ENCODE measurements at regions not wholly inside any gene's neighbourhood (a gene's known extent, or its start where the extent isn't known, plus 50 kb on each side); places are given as distances from the start of the nearest gene placed in this dataset.

DNA sequence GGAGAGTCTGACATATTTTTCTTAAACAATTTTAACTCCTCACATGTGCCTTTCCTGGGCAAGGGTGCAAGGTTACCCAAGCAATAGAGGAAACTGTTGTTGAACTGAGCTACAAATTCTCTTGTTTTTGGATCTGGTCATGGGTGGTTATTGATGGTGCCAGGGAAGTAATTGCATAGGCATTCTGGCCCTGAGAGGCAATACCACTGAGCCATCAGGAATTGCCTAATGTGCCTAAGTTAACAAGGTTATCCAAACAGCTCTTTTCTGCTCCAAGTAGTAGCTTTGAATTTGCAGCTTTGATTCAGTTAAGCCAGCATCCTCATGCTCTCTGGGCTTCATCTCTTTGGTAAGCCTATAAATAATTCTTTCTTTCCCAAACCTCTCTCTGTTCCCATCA is 266.0 kb upstream of the BTBD3 start:
- Mint-ChIP-seq H3K27ac (no peak overlapping the region), H3K36me3 (ENCODE audit: insufficient read depth in 2 of 2) (no peaks in the 10 kb centered on the region), H3K27me3 (ENCODE audit: low read depth) (no peaks in the 10 kb centered on the region), H3K4me1 (ENCODE audit: low read depth) (no peaks in the 10 kb centered on the region), H3K9me3 (peaks cover 3 to 4% of the 10 kb centered on the region in 2 donors), H3K4me3 (no peak overlapping the region)
- ATAC-seq (replicated peaks in 1 of 2), result no peak
- no peak for DNase-seq

DNA sequence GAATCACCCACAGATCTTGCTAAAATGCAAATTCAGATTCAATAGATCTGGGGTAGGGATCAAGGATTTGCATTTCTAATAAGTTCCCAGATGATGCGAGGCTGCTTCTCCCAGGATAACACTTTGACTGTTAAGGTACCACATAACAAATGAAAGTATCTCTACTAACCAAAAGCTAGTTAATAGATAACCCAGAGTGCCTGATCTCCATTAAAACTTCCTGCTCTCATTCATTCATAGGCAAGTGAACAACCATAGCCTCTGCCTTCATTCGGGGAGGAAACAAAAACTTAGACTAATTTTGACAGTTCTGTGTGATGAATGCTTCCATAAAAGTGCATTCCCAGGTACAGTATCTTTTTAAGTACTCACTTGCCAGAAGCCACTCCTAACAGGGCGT is 265.6 kb upstream of the BTBD3 start:
- Mint-ChIP-seq H3K27ac (no peak overlapping the region), H3K27me3 (ENCODE audit: low read depth) (no peaks in the 10 kb centered on the region), H3K4me3 (no peak overlapping the region), H3K36me3 (ENCODE audit: insufficient read depth in 2 of 2) (no peaks in the 10 kb centered on the region), H3K4me1 (ENCODE audit: low read depth) (no peaks in the 10 kb centered on the region), H3K9me3 (peaks cover 3 to 4% of the 10 kb centered on the region in 2 donors)
- DNase-seq (no peak), ATAC-seq (replicated peaks in 1 of 2) (no peak)

DNA sequence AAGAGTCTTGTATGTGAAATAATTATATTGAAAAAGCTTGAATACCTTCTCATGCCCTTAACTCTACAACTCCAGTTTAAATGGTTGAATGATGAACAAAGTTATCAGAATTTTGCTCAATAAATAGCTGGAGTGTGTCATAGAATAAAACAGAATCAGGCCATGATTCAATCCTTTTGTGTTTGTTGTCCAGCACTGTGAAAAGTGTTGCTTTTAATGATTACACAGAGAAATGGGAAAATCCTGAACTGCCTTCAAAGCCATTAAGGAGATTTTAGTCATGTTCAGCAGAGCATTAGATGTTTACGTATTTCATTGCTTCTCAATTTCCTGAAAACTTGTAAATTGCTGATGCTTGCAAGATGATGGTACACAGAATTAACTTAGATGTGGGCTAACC is 262.9 kb upstream of the BTBD3 start:
- no peaks in the 10 kb centered on the region for H3K27me3 Mint-ChIP-seq (ENCODE audit: low read depth)
- ATAC-seq (replicated peaks in 1 of 2) (no peak), DNase-seq (no peak)
- H3K9me3 Mint-ChIP-seq, result peaks cover 1 to 2% of the 10 kb centered on the region in 2 donors
- H3K27ac Mint-ChIP-seq, result no peak overlapping the region
- no peak overlapping the region for H3K4me3 Mint-ChIP-seq
- no peaks in the 10 kb centered on the region for H3K4me1 Mint-ChIP-seq (ENCODE audit: low read depth)
- no peaks in the 10 kb centered on the region for H3K36me3 Mint-ChIP-seq (ENCODE audit: insufficient read depth in 2 of 2)

DNA sequence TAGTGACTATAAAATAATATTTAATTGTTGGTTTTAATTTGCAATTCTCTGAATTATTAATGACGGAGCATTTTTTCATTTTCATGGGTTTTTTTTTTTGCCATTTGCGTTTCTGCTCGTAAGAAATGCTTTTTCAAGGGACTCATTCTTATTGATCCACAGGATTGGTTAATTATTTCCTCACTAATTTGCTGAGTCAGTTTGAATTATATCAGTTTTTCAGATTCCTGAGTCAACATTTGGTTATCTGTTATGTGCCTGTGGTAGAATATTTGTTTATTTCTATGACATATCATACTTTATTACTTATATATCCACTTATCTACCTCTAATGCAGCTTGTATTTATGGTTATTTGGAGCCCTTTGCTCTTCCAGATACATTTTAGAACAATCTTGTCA is 257.0 kb upstream of the BTBD3 start:
- Mint-ChIP-seq H3K36me3 (ENCODE audit: insufficient read depth in 2 of 2) (no peaks in the 10 kb centered on the region), H3K27me3 (ENCODE audit: low read depth) (no peaks in the 10 kb centered on the region), H3K4me1 (ENCODE audit: low read depth) (no peaks in the 10 kb centered on the region), H3K9me3 (peaks cover 0 to 1% of the 10 kb centered on the region in 2 donors), H3K27ac (no peak overlapping the region), H3K4me3 (no peak overlapping the region)
- no peak for DNase-seq
- ATAC-seq (replicated peaks in 1 of 2), result no peak

DNA sequence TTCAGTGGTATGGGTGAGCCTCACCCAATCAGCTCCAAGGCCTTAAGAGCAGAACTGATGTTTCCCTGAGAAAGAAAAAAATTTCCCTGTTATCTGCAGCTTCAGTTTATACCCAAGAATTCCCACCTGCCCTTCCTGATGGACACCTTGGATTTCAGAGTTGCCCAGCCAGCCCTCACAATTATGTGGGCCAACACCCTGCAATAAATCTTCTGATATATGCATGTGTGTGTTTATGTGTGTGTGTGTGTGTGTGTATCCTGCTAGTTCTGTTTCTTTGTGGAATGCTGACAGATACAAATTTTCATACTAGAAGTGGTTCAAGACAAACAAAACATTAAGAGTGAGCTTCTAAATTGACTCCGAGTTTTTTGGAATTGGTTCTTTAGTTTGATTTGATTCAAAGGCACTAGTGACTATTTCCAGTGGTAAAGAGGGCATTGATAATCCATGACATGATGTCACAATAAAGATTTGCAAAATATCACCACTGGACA is 246.6 kb upstream of the BTBD3 start:
- Mint-ChIP-seq H3K4me3 (no peak overlapping the region), H3K36me3 (ENCODE audit: insufficient read depth in 2 of 2) (no peaks in the 10 kb centered on the region), H3K9me3 (peaks cover 1 to 4% of the 10 kb centered on the region in 2 donors), H3K27ac (no peak overlapping the region), H3K27me3 (ENCODE audit: low read depth) (no peaks in the 10 kb centered on the region), H3K4me1 (ENCODE audit: low read depth) (no peaks in the 10 kb centered on the region)
- DNase-seq, result no peak
- ATAC-seq (replicated peaks in 1 of 2), result no peak

DNA sequence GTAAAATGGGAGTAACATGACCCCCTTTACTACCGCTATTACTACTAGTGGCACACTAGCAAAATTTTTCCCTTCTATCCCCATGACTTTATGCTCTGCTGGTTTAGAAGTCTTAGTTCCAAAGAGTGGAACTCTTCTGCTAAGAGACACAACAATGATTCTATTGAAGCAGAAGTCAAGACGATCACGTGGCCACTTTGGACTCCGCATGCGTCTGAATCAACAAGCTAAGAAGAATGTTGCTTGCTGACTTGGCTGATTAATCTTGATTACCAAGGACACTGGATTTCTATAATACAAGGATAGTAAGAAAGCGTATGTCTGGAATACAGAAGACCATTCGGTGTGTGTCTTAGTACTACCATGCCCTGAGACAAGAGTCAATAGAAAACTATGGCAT is 244.7 kb upstream of the BTBD3 start:
- H3K27me3 Mint-ChIP-seq (ENCODE audit: low read depth), result no peaks in the 10 kb centered on the region
- peaks cover 0 to 1% of the 10 kb centered on the region in 2 donors for H3K9me3 Mint-ChIP-seq
- no peak overlapping the region for H3K4me3 Mint-ChIP-seq
- no peaks in the 10 kb centered on the region for H3K36me3 Mint-ChIP-seq (ENCODE audit: insufficient read depth in 2 of 2)
- H3K27ac Mint-ChIP-seq, result no peak overlapping the region
- DNase-seq (no peak), ATAC-seq (replicated peaks in 1 of 2) (no peak)
- no peaks in the 10 kb centered on the region for H3K4me1 Mint-ChIP-seq (ENCODE audit: low read depth)

DNA sequence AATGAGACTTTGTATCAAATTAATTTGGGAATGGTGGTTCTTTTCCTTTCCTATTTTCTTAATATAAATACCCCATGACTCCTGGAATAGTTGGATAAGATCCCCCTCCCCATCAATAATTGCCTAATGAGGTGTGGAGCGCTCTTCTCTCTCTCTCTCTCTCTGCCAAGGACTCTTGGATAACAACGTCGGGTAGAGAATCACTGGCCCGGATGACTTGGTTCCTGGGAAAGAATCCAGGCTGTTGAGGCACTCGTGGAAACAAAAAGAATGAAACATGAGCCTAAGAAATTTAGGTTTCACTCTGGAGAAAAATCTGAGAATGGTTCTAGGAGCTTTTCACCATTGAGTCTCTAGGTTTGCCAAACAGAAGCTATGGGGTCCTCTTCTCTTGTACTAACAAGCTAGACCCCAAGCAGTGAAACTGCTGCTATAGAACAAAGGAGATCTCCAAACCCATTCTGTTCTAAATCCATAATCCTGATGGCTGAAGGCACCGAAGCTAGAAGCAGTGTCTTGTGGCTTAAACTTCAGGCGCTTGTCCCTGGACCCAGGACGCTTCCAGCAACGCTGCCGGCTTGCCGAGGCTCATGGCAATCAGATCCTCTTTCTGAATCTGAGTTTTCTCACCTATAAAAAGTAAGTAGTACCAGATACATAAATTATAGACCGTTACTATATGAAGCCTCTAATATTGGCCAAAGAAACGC is 241.6 kb upstream of the BTBD3 start:
- H3K27me3 Mint-ChIP-seq (ENCODE audit: low read depth), result no peaks in the 10 kb centered on the region
- no peaks in the 10 kb centered on the region for H3K4me1 Mint-ChIP-seq (ENCODE audit: low read depth)
- H3K36me3 Mint-ChIP-seq (ENCODE audit: insufficient read depth in 2 of 2), result no peaks in the 10 kb centered on the region
- no peak overlapping the region for H3K4me3 Mint-ChIP-seq
- no peaks in the 10 kb centered on the region for H3K9me3 Mint-ChIP-seq
- DNase-seq, result no peak
- H3K27ac Mint-ChIP-seq, result no peak overlapping the region
- ATAC-seq (replicated peaks in 1 of 2), result no peak

DNA sequence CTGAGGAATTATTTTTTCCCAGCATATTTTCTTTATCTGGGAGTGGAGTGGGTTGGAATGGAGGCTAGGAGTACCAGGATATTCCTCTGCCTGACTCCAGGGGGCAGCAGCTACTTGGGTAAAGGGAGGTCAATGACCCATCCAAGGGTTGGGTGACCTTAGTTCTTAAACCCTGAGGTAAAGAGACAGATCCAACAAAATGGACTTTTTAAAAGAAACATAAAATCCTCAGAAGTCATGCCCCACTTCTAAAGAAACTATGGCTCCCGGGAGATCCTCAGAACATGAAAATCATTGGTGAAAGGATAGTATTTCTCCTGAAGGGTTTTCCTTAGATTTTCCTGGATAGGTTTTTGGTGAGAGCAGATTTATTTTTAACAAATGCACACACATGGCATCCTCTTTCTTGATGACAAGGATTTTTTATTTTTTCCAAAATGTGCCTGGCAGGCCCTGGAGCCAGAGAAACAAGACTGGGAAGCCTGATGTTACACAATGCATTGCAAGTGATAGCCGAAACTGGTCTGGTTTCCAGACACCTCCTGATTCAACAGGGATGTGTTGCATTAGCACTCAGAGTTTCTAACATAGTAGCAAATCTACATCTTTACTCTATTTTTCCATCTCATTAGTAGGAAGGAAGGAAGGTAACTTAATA is 240.9 kb upstream of the BTBD3 start:
- no peak overlapping the region for H3K27ac Mint-ChIP-seq
- no peak for ATAC-seq (replicated peaks in 1 of 2)
- H3K36me3 Mint-ChIP-seq (ENCODE audit: insufficient read depth in 2 of 2), result no peaks in the 10 kb centered on the region
- H3K4me1 Mint-ChIP-seq (ENCODE audit: low read depth), result no peaks in the 10 kb centered on the region
- DNase-seq, result peak; percentile 5 to 17
- no peak overlapping the region for H3K4me3 Mint-ChIP-seq
- H3K27me3 Mint-ChIP-seq (ENCODE audit: low read depth), result no peaks in the 10 kb centered on the region
- H3K9me3 Mint-ChIP-seq, result no peaks in the 10 kb centered on the region

DNA sequence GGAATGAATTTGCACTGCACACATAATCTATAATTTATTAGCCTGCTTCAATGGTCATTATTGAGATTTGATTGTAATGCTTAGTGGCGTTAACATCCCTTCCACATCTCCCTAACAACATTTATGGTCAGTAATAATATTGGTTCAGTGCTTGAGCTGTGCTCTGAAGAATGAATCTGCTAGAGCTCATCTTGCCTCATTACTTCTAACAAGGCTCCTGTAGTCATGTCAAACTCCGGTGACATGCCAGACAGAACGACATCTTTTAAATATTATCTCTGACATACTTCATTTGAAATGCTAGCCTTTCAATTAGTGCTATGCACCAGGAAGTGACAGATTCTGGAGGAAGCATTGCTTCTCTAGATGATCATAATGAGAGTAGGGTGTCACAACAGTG is 240.3 kb upstream of the BTBD3 start:
- DNase-seq (no peak), ATAC-seq (replicated peaks in 1 of 2) (no peak)
- H3K36me3 Mint-ChIP-seq (ENCODE audit: insufficient read depth in 2 of 2), result no peaks in the 10 kb centered on the region
- no peaks in the 10 kb centered on the region for H3K27me3 Mint-ChIP-seq (ENCODE audit: low read depth)
- H3K27ac Mint-ChIP-seq, result no peak overlapping the region
- H3K4me3 Mint-ChIP-seq, result no peak overlapping the region
- no peaks in the 10 kb centered on the region for H3K9me3 Mint-ChIP-seq
- no peaks in the 10 kb centered on the region for H3K4me1 Mint-ChIP-seq (ENCODE audit: low read depth)

DNA sequence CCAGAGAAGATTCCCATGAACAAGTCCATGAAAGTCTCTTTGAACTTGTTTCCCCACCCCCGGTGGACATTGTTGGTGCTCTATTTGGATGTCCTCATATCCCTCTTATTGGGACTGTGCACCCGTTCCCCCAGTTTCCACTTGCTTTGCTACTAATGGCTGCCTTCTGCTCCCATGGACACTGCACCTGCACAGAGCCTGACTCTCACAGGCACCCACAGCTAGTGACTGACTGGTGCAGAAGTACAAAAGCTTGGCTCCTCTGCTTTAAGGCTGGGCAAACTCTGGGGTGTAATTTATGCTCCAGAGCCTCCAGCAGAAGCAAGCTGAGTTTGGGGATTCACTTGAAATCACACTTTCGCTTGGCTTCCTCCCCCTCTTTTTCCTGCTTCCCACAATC is 239.9 kb upstream of the BTBD3 start:
- H3K4me3 Mint-ChIP-seq, result no peak overlapping the region
- no peak overlapping the region for H3K27ac Mint-ChIP-seq
- ATAC-seq (replicated peaks in 1 of 2) (no peak), DNase-seq (no peak)
- no peaks in the 10 kb centered on the region for H3K36me3 Mint-ChIP-seq (ENCODE audit: insufficient read depth in 2 of 2)
- no peaks in the 10 kb centered on the region for H3K27me3 Mint-ChIP-seq (ENCODE audit: low read depth)
- H3K4me1 Mint-ChIP-seq (ENCODE audit: low read depth), result no peaks in the 10 kb centered on the region
- H3K9me3 Mint-ChIP-seq, result no peaks in the 10 kb centered on the region

DNA sequence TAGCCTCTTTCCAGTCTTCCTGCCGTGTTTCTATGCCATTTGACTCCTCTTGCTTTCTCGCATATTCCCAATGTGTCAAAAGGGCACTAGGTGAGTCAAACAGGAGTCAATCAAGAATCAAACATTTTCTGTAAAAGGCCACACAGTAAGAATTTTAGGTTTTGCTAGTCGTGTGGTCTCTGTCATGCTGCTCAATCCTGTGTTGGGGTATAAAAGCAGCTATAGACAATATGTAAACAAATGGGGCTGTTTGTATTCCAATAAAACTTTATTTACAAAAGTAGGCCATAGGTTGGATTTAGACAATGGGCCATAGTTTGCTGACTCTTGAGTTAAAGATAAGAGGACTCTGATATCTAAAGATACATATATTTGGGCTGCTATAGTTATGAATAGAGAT is 235.4 kb upstream of the BTBD3 start:
- Mint-ChIP-seq H3K36me3 (ENCODE audit: insufficient read depth in 2 of 2) (no peaks in the 10 kb centered on the region), H3K27ac (no peak overlapping the region)
- no peak for DNase-seq

DNA sequence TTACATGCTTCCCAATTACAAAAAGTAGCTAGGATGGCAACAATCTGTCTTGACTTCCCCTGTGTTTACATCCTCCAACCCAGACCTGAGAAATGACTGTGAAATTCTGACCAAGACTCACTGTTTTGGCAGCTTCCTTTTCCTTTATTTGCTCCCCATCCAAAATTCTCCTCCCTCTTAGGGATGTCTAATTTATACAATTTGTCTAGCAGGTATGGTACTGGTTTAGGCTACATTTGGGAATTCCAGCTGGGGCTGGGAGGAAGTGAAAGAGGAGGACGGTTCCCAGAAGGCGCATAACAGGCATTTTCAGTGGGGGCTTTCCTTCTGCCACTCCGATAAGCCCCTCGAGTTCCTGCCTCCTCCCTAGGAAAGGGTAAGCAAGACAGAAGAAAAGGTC is 231.5 kb upstream of the BTBD3 start:
- H3K27ac Mint-ChIP-seq, result no peak overlapping the region
- H3K9me3 Mint-ChIP-seq, result peaks cover 0 to 8% of the 10 kb centered on the region in 2 donors
- peaks cover 28% of the 10 kb centered on the region for H3K27me3 Mint-ChIP-seq (ENCODE audit: low read depth)
- ATAC-seq (replicated peaks in 1 of 2) (no peak), DNase-seq (no peak)
- H3K36me3 Mint-ChIP-seq (ENCODE audit: insufficient read depth in 2 of 2), result no peaks in the 10 kb centered on the region
- no peak overlapping the region for H3K4me3 Mint-ChIP-seq
- no peaks in the 10 kb centered on the region for H3K4me1 Mint-ChIP-seq (ENCODE audit: low read depth)

More for the DNA sequence above, 235.4 kb upstream of the BTBD3 start:
- no peak for ATAC-seq (replicated peaks in 1 of 2)
- H3K4me1 Mint-ChIP-seq (ENCODE audit: low read depth), result no peaks in the 10 kb centered on the region
- no peak overlapping the region for H3K4me3 Mint-ChIP-seq
- no peaks in the 10 kb centered on the region for H3K9me3 Mint-ChIP-seq
- peaks cover 12% of the 10 kb centered on the region for H3K27me3 Mint-ChIP-seq (ENCODE audit: low read depth)

DNA sequence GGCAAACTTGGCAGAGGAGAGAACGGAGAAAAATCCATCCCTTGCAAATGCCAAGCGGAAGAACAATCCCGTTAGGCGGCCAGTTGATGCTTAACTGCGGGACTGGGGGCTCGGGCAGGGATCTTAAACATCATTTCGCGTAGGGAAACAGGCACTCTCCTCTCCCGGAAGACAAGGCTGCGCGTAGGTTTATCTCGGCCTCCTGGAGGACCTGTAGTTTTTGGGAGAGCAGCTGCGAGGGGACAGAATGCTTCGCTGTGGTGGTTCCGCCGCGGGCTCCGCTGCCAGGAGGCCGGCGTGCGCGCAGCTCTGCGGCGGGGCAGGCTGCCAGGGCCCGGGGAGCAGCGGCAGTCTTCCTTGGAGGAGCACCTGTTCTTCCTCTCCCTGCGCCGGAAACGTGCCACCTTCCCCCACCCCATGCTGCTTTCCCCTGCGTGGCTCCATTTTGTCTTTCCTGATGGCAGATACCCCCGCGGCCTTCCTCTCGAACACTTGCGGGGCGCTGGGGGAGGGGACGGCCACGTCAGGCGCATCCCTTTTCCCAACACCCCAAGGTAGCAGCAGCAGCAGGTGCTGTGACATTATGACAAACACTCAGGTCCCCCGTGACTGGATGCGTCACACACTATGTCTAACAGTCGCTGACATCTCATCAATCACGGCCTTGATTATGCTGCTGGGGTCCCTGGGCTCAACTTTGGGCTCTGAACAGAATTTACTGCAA is 230.7 kb upstream of the BTBD3 start:
- peak overlapping the region in 1 of 2 donors; percentile 27 for H3K4me3 Mint-ChIP-seq

More for the DNA sequence above, 230.7 kb upstream of the BTBD3 start:
- Mint-ChIP-seq H3K27me3 (ENCODE audit: low read depth) (peaks cover 28% of the 10 kb centered on the region), H3K36me3 (ENCODE audit: insufficient read depth in 2 of 2) (no peaks in the 10 kb centered on the region), H3K4me1 (ENCODE audit: low read depth) (no peaks in the 10 kb centered on the region), H3K27ac (no peak overlapping the region), H3K9me3 (peaks cover 0 to 8% of the 10 kb centered on the region in 2 donors)
- ATAC-seq (replicated peaks in 1 of 2) (no peak), DNase-seq (no peak)

Measured in activated T-cell treated with anti-CD3 and anti-CD28 coated beads, Interleukin-2, amount 50 U/mL, for 72 hours (primary cell).